SK-MEL-5 (cell line): ENCODE measurements at regions not wholly inside any gene's neighbourhood (a gene's known extent, or its start where the extent isn't known, plus 50 kb on each side); places are given as distances from the start of the nearest gene placed in this dataset.

ENCODE experiments used
- DNase-seq: peaks from one replicate; pipeline ENCODE4 v3.0.0-alpha.2; 2016; ENCODE audit warnings: low read depth, low spot score
- in situ Hi-C: cut with HindIII; loops from 2 replicates; pipeline ENCODE4 v1.10.0; 2016; ENCODE audit warnings: low sequenced_read_pairs, high pct_unique_total_duplicates, low pct_unique_long_range_greater_than_20kb

DNA sequence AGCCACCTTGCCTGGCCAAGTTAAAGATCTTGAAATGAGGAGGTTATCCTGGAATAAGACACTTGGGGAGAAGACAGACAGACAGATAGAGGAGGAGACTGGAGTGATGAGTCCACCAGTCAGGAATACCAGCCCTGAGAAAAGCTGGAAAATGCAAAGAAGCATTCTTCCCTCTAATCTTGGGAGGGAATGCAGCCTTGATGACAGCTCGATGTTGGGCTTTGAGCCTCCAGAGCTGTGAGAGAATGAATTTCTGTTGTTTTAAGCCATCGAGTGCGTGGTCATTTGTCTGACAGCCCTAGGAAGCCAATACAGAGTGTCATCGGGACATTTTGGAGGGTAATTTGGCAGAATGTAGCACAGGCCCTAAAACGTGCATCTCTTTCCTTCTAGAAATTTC is 199.1 kb upstream of the IER5L start:
- in situ Hi-C loops = no loop called here
- DNase-seq = no peak

GRCh38 chr9:129375845-129376244 is 197.8 kb upstream of the IER5L start:
- no peak for DNase-seq
- in situ Hi-C loops = no loop called here

- no peak for DNase-seq
- in situ Hi-C loops = no loop called here
These were observed 196.6 kb upstream of the IER5L start for GRCh38 chr9:129374651-129375050.

GRCh38 chr9:129374231-129374630 is 196.2 kb upstream of the IER5L start:
- no peak for DNase-seq
- in situ Hi-C loops = no loop called here

- in situ Hi-C loops = no loop called here
- no peak for DNase-seq
These were observed 195.3 kb upstream of the IER5L start for GRCh38 chr9:129373361-129373760.

DNA sequence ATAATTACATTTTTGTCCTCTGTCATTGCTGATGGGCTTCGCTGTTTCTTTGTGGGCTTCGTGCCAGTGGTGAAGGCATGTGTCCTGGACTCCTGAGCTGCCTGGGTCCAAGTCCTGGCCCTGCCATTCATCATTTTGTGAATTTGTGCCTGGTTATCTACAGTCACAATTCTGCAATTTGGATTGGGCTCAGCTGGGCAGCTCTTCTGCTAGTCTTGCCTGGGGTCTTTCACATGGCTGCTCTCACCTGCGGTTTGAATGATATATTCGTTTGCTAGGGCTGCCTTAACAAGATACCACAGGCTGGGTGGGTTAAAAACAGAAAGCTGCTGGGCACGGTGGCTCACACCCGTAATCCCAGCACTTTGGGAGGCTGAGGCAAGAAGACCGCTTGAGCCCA is 192.7 kb upstream of the IER5L start:
- in situ Hi-C loops = no loop called here

DNA sequence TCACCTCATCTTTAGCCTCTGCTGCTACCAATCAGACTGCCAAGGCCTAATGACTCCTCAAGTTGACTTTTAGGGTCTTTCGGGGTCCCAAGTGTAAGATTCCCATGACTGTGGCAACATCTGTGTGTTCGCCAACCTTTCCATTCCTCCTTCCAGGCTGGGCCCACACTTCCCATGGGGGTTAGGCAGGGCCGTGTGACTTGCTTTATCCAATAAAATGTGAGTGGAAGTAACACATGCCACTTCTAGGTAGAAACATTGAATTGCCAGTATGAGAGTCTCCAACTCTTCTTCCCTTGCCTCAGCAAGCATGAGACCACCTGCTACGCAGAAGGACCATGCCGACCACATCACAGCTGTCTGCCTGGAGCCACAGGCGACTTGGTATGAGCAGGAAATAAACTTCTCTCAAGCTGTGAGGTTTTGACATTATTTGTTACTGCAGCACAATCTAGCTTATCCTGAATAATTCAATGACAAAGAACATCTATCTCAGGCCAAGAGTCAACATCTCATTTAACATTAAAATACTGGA is 190.4 kb upstream of the IER5L start:
- no peak for DNase-seq
- in situ Hi-C loops = no loop called here

More for the DNA sequence above, 192.7 kb upstream of the IER5L start:
- no peak for DNase-seq

GRCh38 chr9:129367287-129367686 is 189.2 kb upstream of the IER5L start:
- no peak for DNase-seq
- in situ Hi-C loops = no loop called here

DNA sequence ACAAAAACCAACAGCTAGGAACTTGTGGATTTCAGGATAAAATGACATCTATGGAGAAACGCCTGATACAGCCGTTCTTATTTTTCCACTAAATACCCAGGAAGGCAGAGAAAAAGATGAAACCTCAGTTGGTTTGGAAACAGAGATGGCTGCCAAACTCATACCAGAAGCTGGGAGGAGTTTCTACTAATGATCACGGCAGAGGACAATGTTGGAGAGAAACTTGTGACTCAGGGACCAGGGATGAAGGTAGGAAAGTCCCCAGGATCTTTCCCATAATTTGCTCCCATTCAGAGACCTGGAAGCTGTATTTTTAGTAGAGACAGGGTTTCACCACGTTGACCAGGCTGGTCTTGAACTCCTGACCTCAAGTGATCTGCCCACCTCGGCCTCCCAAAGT is 187.1 kb upstream of the IER5L start:
- in situ Hi-C loops = no loop called here
- DNase-seq = no peak

DNA sequence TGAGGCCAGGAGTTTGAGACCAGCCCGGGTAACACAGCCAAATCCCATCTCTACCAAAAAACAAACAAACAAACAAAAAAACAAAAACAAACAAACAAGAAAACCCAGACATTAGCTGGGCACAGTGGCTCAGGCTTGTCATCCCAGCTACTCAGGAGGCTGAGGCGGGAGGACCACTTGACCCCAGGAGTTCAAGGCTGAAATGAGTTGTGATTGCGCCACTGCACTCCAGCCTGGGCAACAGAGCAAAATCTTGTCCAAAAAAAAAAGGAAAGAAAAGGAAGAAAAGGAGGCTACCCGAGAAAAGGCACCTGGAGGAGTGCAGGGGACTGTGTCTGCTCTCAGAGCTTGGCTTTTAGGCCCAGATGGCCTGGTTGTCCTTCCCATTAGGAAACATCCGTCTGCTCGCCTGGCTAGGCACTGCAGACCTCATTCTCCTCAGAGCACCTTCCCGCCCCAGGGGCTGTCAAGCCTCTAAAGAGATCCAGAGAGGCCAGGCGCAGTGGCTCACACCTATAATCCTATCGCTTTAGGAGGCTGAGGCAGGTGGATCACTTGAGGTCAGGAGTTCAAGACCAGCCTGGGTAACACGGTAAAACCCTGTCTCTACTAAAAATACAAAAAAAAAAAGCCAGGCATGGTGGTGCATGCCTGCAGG is 185.3 kb upstream of the IER5L start:
- DNase-seq = no peak
- in situ Hi-C loops = no loop called here

DNA sequence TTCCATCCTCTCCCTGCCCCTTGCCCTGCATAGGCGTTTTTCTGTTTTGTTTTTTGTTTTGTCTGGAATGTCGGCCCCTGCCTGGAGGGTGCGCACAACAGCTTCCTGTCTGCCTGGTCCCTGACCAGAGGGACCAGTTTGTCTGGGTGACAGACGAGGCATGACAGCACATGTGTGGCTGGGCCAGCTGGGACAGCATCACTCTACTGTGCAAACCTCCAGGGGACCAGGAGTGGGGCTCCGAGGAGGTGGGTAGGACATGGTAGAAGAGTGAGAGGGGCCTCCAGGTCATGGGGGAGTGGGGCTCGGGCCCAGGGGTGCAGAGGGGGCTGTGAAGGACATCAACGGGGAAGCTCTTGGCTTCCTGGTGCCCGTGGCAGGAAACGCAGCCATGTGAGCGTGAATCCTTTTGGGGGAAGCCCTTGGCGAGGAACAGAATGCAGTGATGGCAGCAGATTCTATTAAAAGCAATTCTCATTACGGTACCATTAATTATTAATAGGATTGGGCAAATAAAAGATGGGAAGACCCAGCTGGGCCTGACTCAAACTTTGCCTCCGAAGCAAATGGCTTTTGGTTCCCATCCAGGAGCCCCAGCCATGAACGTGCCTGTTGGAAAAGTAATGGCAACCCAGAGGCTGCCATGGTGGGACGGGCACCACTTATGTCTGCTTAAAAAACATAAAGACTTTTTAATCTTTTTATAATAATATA is 184.4 kb upstream of the IER5L start:
- DNase-seq = no peak
- in situ Hi-C loops = no loop called here

GRCh38 chr9:129361196-129361595 is 183.1 kb upstream of the IER5L start:
- in situ Hi-C loops = no loop called here
- no peak for DNase-seq

GRCh38 chr9:129359916-129360536 is 182.0 kb upstream of the IER5L start:
- in situ Hi-C loops = no loop called here
- no peak for DNase-seq

- in situ Hi-C loops = no loop called here
- DNase-seq = no peak
These were observed 181.2 kb upstream of the IER5L start for GRCh38 chr9:129359162-129359811.

DNA sequence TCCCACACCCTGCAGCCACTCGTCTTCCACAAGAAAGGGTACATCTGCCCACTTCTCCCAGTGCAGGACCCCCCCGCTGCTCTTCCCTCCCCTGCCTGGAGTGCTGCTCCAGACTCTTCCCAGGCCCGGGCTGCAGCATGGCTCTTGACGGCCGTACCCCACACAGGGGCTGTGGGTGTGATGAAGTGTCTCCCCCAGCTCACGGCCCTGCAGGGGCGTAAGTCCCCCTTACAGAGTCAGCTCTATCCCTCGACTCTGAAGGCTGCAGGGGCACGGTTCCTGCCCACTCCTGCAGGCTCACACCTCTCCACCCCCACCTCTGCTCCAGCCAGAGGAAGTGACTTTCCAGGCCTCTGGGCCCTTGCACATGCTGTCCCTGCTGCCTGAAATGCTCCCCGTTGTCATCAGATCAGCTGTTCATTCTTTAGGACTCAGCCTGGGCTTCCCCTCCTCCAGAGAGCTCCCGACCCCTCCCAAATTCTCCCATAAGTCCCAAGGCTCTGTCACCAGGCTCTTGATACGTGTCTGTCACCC is 180.6 kb upstream of the IER5L start:
- no peak for DNase-seq
- in situ Hi-C loops = no loop called here

- no peak for DNase-seq
- in situ Hi-C loops = no loop called here
These were observed 179.7 kb upstream of the IER5L start for GRCh38 chr9:129357773-129358245.

- no peak for DNase-seq
- in situ Hi-C loops = no loop called here
These were observed 179.1 kb upstream of the IER5L start for GRCh38 chr9:129356871-129357772.
